ENCODE measurements at regions not wholly inside any gene's neighbourhood (a gene's known extent, or its start where the extent isn't known, plus 50 kb on each side); places are given as distances from the start of the nearest gene placed in this dataset.

- DNase-seq, result no peak
These were observed 324.1 kb upstream of the EMCN start for GRCh38 chr4:100841911-100842310.

GRCh38 chr4:100839712-100840111 lies 321.9 kb upstream of the EMCN start:
- DNase-seq, result no peak

GRCh38 chr4:100838286-100838685 lies 320.5 kb upstream of the EMCN start:
- DNase-seq, result no peak

- peak; percentile 15 for DNase-seq
These were observed 319.1 kb upstream of the EMCN start for GRCh38 chr4:100836929-100837328.

GRCh38 chr4:100834616-100835015 lies 316.8 kb upstream of the EMCN start:
- DNase-seq, result no peak

- DNase-seq, result no peak
These were observed 316.1 kb upstream of the EMCN start for GRCh38 chr4:100833906-100834305.

- DNase-seq, result no peak
These were observed 311.3 kb upstream of the EMCN start for GRCh38 chr4:100828986-100829685.

GRCh38 chr4:100828364-100828763 lies 310.5 kb upstream of the EMCN start:
- no peak for DNase-seq

GRCh38 chr4:100827756-100828155 lies 309.9 kb upstream of the EMCN start:
- no peak for DNase-seq

GRCh38 chr4:100826808-100827548 lies 309.2 kb upstream of the EMCN start:
- no peak for DNase-seq

- DNase-seq, result no peak
These were observed 308.2 kb upstream of the EMCN start for GRCh38 chr4:100826067-100826466.

- DNase-seq, result no peak
These were observed 306.1 kb upstream of the EMCN start for GRCh38 chr4:100823993-100824323.

- no peak for DNase-seq
These were observed 305.5 kb upstream of the EMCN start for GRCh38 chr4:100823066-100823992.

- no peak for DNase-seq
These were observed 302.4 kb upstream of the EMCN start for GRCh38 chr4:100820249-100820648.

- no peak for DNase-seq
These were observed 301.7 kb upstream of the EMCN start for GRCh38 chr4:100819505-100819904.

- DNase-seq, result no peak
These were observed 298.7 kb upstream of the EMCN start for GRCh38 chr4:100816436-100817045.

GRCh38 chr4:100811046-100811445 lies 293.2 kb upstream of the EMCN start:
- DNase-seq, result peak; percentile 64

- DNase-seq, result no peak
These were observed 291.7 kb upstream of the EMCN start for GRCh38 chr4:100809506-100809905.

- no peak for DNase-seq
These were observed 289.2 kb upstream of the EMCN start for GRCh38 chr4:100806988-100807387.

- DNase-seq, result no peak
These were observed 287.7 kb upstream of the EMCN start for GRCh38 chr4:100805538-100805937.

GRCh38 chr4:100804576-100805360 lies 286.9 kb upstream of the EMCN start:
- DNase-seq, result no peak

GRCh38 chr4:100803751-100804150 lies 285.9 kb upstream of the EMCN start:
- DNase-seq, result no peak
